Embryonic facial prominence (tissue), 1 donor: ENCODE measurements at regions not wholly inside any gene's neighbourhood (a gene's known extent, or its start where the extent isn't known, plus 50 kb on each side); places are given as distances from the start of the nearest gene placed in this dataset.
"Not testable (repeated sequence)": the region's sequence is repeated elsewhere in the genome, so short reads cannot be mapped to it uniquely, and the experiment has no call there.

Experiments
- DNase-seq: peaks from one replicate; pipeline ENCODE4 v3.0.0-alpha.2; 2016; ENCODE audit errors: extremely low spot score

- no peak for DNase-seq
Observed at GRCh38 chr1:29688471-29689365, 452.4 kb downstream of the PTPRU start.

- no peak for DNase-seq
Observed at GRCh38 chr1:29687601-29688244, 451.4 kb downstream of the PTPRU start.

GRCh38 chr1:29687166-29687565, 450.8 kb downstream of the PTPRU start:
- DNase-seq, result no peak

GRCh38 chr1:29686012-29686930, 449.9 kb downstream of the PTPRU start:
- DNase-seq, result no peak

GRCh38 chr1:29685387-29685786, 449.1 kb downstream of the PTPRU start:
- no peak for DNase-seq

GRCh38 chr1:29684141-29684540, 447.8 kb downstream of the PTPRU start:
- no peak for DNase-seq

- DNase-seq, result no peak
Observed at GRCh38 chr1:29683472-29683871, 447.1 kb downstream of the PTPRU start.

GRCh38 chr1:29682919-29683295, 446.6 kb downstream of the PTPRU start:
- no peak for DNase-seq

GRCh38 chr1:29682171-29682918, 446.0 kb downstream of the PTPRU start:
- no peak for DNase-seq

GRCh38 chr1:29681416-29681815, 445.1 kb downstream of the PTPRU start:
- not testable (repeated sequence) for DNase-seq

- DNase-seq, result no peak
Observed at GRCh38 chr1:29679828-29680558, 443.7 kb downstream of the PTPRU start.

- no peak for DNase-seq
Observed at GRCh38 chr1:29679316-29679715, 443.0 kb downstream of the PTPRU start.

- no peak for DNase-seq
Observed at GRCh38 chr1:29677028-29678024, 441.0 kb downstream of the PTPRU start.

- DNase-seq, result no peak
Observed at GRCh38 chr1:29676496-29676895, 440.2 kb downstream of the PTPRU start.

GRCh38 chr1:29675481-29676263, 439.4 kb downstream of the PTPRU start:
- DNase-seq, result no peak

- no peak for DNase-seq
Observed at GRCh38 chr1:29674627-29675326, 438.5 kb downstream of the PTPRU start.

- DNase-seq, result no peak
Observed at GRCh38 chr1:29673669-29674626, 437.6 kb downstream of the PTPRU start.
